ENCODE measurements at regions not wholly inside any gene's neighbourhood (a gene's known extent, or its start where the extent isn't known, plus 50 kb on each side); places are given as distances from the start of the nearest gene placed in this dataset.

GRCh38 chr13:84377106-84377505 lies 494.8 kb upstream of the SLITRK1 start:
- TF ChIP-seq POLR2AphosphoS5 (IDR thresholded peaks at IDR 0.05; ENCODE audit: low read depth, low read length): no peak
- no peak for TF ChIP-seq POLR2A (IDR thresholded peaks at IDR 0.05; ENCODE audit: low read depth, low read length)
